AG04449 (cell line): ENCODE measurements at regions not wholly inside any gene's neighbourhood (a gene's known extent, or its start where the extent isn't known, plus 50 kb on each side); places are given as distances from the start of the nearest gene placed in this dataset.

Experiments
- CTCF ChIA-PET: fragments of 350-600 bp; formaldehyde crosslinking; extraction: SDS; loops from one replicate; lab custom pipeline; 2021; ENCODE audit warnings: antibody characterized with exemption; lab: Yijun Ruan, JAX
- POLR2A ChIA-PET: fragments of 400-600, 350-600 bp; formaldehyde crosslinking; extraction: SDS; loops from one replicate; lab custom pipeline; 2020; ENCODE audit warnings: antibody characterized with exemption, inconsistent platforms; lab: Yijun Ruan, JAX
- DNase-seq: peaks from one replicate; pipeline ENCODE4 v3.0.0-alpha.2; 2010; ENCODE audit warnings: low read depth, low spot score
- H3K4me3 ChIP-seq: 2 replicates; pipeline ENCODE4 v1.5.1; 2011; ENCODE audit warnings: low read depth, mild to moderate bottlenecking, control low read depth, low read length
- CTCF ChIP-seq: IDR thresholded peaks from one replicate; pipeline ENCODE4 v1.5.1; 2011; ENCODE audit warnings: mild to moderate bottlenecking, moderate library complexity, low read length, control low read depth, inconsistent platforms; ENCODE audit not compliant: insufficient read depth; ENCODE audit errors: missing control alignments

- no peak overlapping the region for H3K4me3 ChIP-seq
- no peak for DNase-seq
- ChIA-PET POLR2A (no interaction called here), CTCF (no interaction called here)
- no peak for TF ChIP-seq CTCF
Measured at GRCh38 chr1:232384171-232384883, 245.6 kb downstream of the SIPA1L2 start.

- no peak for DNase-seq
- CTCF ChIA-PET: no interaction called here
- no peak for TF ChIP-seq CTCF
- POLR2A ChIA-PET: no interaction called here
- H3K4me3 ChIP-seq: no peak overlapping the region
Measured at GRCh38 chr1:232383455-232384123, 246.3 kb downstream of the SIPA1L2 start.

DNA sequence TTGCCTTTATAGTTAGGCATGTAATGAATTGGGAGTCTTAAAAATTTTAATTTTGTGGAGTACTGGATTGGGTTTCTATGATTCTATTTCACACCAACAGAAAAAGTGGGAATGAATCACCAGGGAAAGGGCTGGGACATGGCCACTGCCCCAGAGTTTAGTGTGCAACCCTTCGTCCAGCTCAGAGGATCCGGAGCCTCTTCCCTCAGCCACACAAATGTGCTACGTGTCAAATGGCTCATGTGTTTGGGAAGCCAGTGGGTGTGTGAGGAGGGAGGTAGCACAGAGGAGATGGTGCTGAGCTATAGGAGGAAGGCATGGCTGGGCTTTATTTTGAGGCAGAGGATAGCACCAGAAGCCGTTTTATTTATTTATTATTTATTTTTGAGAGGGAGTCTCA lies 247.3 kb downstream of the SIPA1L2 start:
- H3K4me3 ChIP-seq: no peak overlapping the region
- ChIA-PET CTCF (no interaction called here), POLR2A (no interaction called here)
- no peak for DNase-seq
- TF ChIP-seq CTCF: no peak

DNA sequence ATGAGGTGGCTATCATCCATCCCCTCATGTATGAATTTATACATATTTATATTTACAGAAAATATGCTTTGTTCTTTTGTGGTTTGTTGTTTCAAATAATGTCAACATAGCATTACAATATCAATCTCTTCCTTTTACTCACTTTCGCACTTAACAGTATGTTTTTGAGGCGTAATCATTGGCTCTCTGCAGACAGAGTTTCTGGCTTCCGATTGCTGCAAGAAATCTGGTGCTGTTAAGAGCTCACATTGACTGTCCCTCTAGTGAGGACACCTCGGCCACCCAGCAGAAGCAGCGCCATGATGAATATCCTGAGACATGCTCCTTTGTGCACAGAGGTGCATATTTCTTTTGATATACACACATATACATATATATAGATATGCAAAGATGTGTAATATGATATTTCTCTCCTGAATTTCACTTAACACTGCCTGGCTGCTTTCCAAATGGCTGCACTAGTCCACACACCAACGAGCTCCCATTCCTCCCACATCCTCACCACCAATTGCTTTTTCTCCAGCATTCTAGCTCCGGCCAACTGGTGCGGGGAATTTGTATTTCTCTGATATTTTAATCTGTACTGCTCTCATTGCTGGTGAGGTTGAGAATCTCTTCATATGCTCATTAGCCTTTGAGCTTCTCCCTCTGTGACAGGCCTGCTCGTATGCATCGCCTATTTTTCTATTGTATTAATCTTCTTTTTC lies 248.4 kb downstream of the SIPA1L2 start:
- TF ChIP-seq CTCF: no peak
- POLR2A ChIA-PET: no interaction called here
- no peak for DNase-seq
- no peak overlapping the region for H3K4me3 ChIP-seq
- CTCF ChIA-PET: no interaction called here

DNA sequence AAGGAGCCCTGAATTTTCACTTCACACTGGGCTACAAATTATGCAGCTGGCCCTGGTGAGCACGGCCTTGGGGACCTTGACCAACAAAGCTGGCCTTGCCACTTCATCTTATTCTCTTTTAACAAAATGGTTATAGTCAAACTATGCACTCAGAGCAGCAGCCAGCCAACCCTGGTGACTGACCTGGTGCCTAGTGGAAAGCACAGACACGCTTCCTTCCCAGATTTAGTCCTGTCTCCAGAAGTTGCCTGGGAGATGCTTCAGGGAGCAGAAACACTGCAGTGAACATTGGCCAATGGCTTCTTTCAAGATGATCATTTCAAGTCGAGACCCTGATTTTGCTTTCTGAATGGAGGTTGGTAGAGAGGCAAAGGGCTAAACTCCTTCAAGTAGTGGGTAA lies 249.3 kb downstream of the SIPA1L2 start:
- TF ChIP-seq CTCF: no peak
- H3K4me3 ChIP-seq: no peak overlapping the region
- ChIA-PET CTCF (no interaction called here), POLR2A (no interaction called here)
- no peak for DNase-seq

GRCh38 chr1:232380131-232380530 lies 249.8 kb downstream of the SIPA1L2 start:
- ChIA-PET POLR2A (no interaction called here), CTCF (no interaction called here)
- no peak overlapping the region for H3K4me3 ChIP-seq
- no peak for DNase-seq
- TF ChIP-seq CTCF: no peak
